Thoracic aorta (tissue), 2 donors: ENCODE measurements at regions not wholly inside any gene's neighbourhood (a gene's known extent, or its start where the extent isn't known, plus 50 kb on each side); places are given as distances from the start of the nearest gene placed in this dataset.

Experiments used
- ATAC-seq: fragments of 150-250 bp; one replicate; pipeline ENCODE4 v1.8.0; 2017; ENCODE audit warnings: low read depth; ENCODE audit not compliant: insufficient number of reproducible peaks, low FRiP score
- DNase-seq: peaks from one replicate; pipeline ENCODE4 v3.0.0-alpha.2; 2020; ENCODE audit warnings: low spot score
- H3K27ac ChIP-seq, 2 donors: fragments of 200-600 bp; sonication (generic); 1 replicate in 1 of 2; 2 replicates in 1 of 2; pipeline ENCODE4 v1.5.1; 2016; ENCODE audit warnings: mild to moderate bottlenecking in 2 of 2, moderate library complexity in 2 of 2
- H3K27me3 ChIP-seq: fragments of 200-600 bp; sonication (generic); replicated peaks from 2 replicates; pipeline ENCODE4 v1.6.0; 2016; ENCODE audit warnings: mild to moderate bottlenecking; ENCODE audit not compliant: insufficient read depth
- H3K36me3 ChIP-seq: fragments of 200-600 bp; sonication (generic); one replicate; pipeline ENCODE4 v1.5.1; 2016
- H3K4me1 ChIP-seq, 2 donors: fragments of 200-600 bp; sonication (generic); 1 replicate in 1 of 2; 2 replicates in 1 of 2; pipeline versions ENCODE4 v1.5.1 to v1.6.0; 2016; ENCODE audit warnings: low read depth in 2 of 2, mild to moderate bottlenecking in 1 of 2; ENCODE audit not compliant: control insufficient read depth in 1 of 2
- H3K4me3 ChIP-seq: fragments of 200-600 bp; sonication (generic); 2 replicates; pipeline ENCODE4 v1.5.1; 2016; ENCODE audit warnings: mild to moderate bottlenecking
- H3K9me3 ChIP-seq: fragments of 200-600 bp; sonication (generic); 2 replicates; pipeline ENCODE4 v1.5.1; 2016
- CTCF ChIP-seq: fragments of 200-600 bp; sonication (generic); IDR thresholded peaks from one replicate; pipeline ENCODE4 v1.5.1; 2019; ENCODE audit warnings: antibody characterized with exemption

- Histone ChIP-seq H3K27me3 (no peaks in the 10 kb centered on the region), H3K36me3 (no peaks in the 10 kb centered on the region), H3K4me1 (no peaks in the 10 kb centered on the region), H3K4me3 (no peak overlapping the region), H3K27ac (no peak overlapping the region), H3K9me3 (no peaks in the 10 kb centered on the region)
- TF ChIP-seq CTCF = no peak
- DNase-seq = no peak
- ATAC-seq = no peak
These were observed 2050.1 kb upstream of the PRR20A start for GRCh38 chr13:55090612-55091011.

GRCh38 chr13:55091172-55091571 is 2049.5 kb upstream of the PRR20A start:
- no peak overlapping the region for H3K4me3 ChIP-seq
- ATAC-seq = no peak
- TF ChIP-seq CTCF = no peak

GRCh38 chr13:55106509-55106908 is 2034.2 kb upstream of the PRR20A start:
- no peak overlapping the region for H3K4me3 ChIP-seq
- ATAC-seq = no peak
- H3K36me3 ChIP-seq = no peaks in the 10 kb centered on the region
- no peaks in the 10 kb centered on the region for H3K27me3 ChIP-seq
- DNase-seq = no peak
- TF ChIP-seq CTCF = no peak
- H3K27ac ChIP-seq = no peak overlapping the region
- no peaks in the 10 kb centered on the region for H3K9me3 ChIP-seq
- no peaks in the 10 kb centered on the region for H3K4me1 ChIP-seq

More at GRCh38 chr13:55091172-55091571, 2049.5 kb upstream of the PRR20A start:
- Histone ChIP-seq H3K27ac (no peak overlapping the region), H3K36me3 (no peaks in the 10 kb centered on the region), H3K27me3 (no peaks in the 10 kb centered on the region), H3K9me3 (no peaks in the 10 kb centered on the region), H3K4me1 (no peaks in the 10 kb centered on the region)
- DNase-seq = no peak

GRCh38 chr13:55120631-55121030 is 2020.1 kb upstream of the PRR20A start:
- no peaks in the 10 kb centered on the region for H3K27me3 ChIP-seq
- DNase-seq = no peak
- no peak for ATAC-seq
- no peaks in the 10 kb centered on the region for H3K36me3 ChIP-seq
- TF ChIP-seq CTCF = no peak
- H3K9me3 ChIP-seq = no peaks in the 10 kb centered on the region
- no peak overlapping the region for H3K4me3 ChIP-seq
- H3K27ac ChIP-seq = no peak overlapping the region
- no peaks in the 10 kb centered on the region for H3K4me1 ChIP-seq

GRCh38 chr13:55155046-55155445 is 1985.7 kb upstream of the PRR20A start:
- DNase-seq (no peak), ATAC-seq (no peak)
- Histone ChIP-seq H3K36me3 (no peaks in the 10 kb centered on the region), H3K4me1 (no peaks in the 10 kb centered on the region), H3K9me3 (no peaks in the 10 kb centered on the region), H3K27ac (no peak overlapping the region), H3K27me3 (no peaks in the 10 kb centered on the region), H3K4me3 (no peak overlapping the region)
- TF ChIP-seq CTCF = no peak
